ENCODE measurements at regions not wholly inside any gene's neighbourhood (a gene's known extent, or its start where the extent isn't known, plus 50 kb on each side); places are given as distances from the start of the nearest gene placed in this dataset.
"Not testable (repeated sequence)": the region's sequence is repeated elsewhere in the genome, so short reads cannot be mapped to it uniquely, and the experiment has no call there.

DNA sequence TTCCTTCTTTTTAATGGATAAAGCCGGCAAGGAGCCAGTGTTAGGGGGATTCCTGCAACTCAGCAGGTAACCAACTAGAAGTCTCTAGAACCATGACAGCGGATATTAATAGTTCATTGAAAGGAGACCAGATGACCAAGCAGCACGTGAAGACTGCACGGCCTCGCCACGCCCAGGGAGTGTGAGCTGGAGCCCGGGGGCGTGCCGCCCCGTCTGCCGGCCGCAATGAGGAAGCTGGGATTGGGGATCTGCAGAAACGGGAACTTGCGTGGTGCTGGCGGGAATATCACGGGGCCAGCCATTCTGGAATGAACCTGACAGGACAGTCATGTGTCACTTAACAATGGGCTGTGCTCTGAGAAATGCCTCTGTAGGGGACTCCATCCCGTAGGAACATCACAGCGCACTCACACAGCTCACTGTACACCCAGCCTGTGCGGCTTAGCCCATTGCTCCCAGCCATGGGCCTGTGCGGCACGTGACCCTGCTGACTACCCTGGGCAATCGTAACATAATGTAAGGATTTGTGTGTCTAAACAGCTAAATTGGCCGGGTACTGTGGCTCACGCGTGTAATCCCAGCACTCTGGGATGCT, 4092.8 kb upstream of the TPTE start:
- DNase-seq: peak; percentile 29

DNA sequence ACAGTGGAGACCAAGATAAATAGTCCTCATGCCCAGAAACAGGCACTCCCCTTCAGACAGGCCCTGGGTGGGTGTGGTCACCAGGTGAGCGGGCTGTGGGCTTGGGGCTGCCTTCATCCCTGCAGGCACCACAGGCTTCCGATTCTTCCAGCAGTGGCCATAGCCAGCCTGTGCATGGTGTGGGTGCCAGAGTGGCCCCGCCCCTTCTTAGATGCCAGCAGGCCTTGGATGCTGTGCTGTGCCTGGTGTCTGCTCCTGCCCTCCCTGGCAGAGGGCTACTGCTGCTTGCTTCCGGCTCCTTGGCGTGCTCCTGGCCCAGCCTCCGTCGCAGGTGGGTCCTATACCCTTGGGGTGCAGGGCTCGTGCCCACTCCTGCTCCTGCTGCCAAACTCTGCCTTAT, 4091.5 kb upstream of the TPTE start:
- not testable (repeated sequence) for DNase-seq

DNA sequence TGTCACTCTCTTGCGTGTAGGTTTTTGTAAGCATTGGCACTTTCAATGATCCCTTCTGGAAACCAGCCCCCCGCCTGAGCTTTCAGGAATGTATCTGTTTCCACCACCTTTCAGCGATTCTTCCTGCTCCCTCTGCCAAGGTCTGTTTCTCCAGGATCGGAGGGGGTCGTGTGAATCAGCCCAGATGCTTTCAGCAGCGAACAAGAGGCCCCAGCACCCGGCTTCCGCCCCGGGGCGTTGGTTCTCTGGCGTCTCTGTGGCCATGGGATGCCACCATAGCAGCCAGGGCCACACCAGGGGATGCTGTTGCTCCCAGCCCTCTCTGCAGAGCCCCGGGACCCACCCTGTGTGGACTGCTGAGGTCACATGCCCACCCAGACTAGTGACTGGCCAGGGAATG, 4088.2 kb upstream of the TPTE start:
- not testable (repeated sequence) for DNase-seq

DNA sequence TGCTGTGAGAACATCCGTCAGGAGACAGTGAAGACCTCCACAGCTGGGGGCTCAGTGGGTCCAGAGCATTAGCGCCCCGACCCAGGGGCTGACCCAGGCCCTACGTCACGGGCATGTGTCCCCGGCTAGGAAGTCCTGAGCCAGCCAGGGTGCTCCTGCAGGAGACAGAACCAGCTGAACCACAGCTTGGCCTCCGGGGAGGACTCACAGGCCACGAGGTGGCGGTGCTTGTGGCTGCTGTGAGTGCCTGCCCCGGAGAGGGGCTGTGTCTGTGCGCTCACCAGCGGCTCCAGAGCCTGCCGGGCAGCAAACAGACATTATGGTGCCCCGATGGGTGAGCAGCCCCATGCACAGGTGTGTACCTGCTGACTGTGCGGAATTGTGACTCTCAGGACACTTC, 4085.2 kb upstream of the TPTE start:
- DNase-seq: not testable (repeated sequence)

DNA sequence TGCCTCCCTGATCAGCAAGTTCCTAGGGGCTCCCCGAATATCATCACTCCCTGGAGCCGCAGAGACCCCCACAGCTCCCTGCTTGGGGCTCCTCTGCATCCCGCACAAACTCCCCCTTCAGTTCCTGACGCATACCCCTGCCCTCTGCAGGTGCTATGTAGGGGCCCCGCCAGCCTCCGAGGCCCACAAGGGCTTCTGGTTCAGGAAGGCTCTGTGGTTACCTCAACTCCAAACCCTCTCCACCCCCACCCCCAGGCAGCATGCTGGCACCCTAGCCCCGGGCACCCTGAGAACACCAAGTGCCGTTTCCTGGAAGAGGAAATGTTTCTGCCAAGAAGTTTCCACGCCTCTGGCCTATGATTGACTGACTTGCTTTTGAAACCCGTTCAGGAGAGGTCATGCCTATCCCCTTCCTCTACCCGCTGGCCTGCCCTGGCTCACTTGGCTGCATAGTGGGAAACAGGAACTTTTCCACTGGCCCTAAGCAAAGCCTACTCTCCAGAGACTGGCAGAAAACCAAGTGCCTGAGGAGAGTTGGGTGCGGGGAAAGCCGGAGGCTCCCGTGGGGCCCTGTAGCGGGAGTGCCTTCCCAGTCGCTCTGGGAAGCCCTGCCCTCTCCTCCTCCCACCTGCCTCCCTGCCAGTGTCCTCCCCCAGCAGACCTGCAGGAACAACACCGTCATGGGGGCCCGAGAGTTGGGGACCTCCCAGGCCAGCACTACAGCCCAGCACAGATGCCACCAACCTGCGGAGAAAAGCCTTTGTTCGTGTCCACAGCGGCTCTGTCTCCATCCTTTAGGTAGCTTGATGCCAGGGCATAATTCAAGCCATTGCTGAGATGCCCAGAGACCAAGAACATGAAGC, 4084.2 kb upstream of the TPTE start:
- DNase-seq: not testable (repeated sequence)

DNA sequence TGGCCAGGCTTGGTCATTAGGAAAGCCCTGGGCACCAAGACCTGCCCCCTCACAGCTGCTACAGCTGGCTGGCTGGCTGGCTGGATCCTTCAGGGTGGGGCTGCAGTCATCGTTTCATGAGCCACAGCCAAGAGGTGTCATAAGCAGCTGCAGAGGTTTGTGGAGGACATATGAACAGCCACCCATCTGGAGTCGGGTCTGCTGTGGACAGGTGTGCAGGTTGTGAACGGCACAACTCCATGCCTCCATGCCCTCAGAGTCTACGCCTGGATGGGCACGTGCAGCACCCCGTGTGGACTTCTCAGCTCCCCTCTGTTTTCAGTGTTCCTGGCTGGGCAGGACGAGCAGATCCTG, 4083.6 kb upstream of the TPTE start:
- not testable (repeated sequence) for DNase-seq

DNA sequence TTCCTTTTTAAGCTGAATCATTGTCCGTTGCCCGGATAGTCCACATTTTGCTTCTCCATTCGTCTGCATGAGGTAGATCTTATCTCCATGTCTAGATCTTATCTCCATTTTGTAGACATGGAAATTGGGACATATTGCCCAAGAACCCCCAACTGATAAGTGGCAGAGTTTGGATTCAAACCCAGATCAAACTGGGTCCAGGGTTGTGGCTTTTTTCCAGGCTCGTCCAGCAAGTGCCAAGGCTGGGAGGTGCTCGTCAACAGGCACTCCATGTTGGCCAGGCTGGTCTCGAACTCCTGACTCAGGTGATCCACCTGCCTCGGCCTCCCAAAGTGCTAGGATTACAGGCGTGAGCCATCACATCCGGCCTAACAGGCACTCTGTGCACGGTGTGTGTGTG, 4082.3 kb upstream of the TPTE start:
- not testable (repeated sequence) for DNase-seq

DNA sequence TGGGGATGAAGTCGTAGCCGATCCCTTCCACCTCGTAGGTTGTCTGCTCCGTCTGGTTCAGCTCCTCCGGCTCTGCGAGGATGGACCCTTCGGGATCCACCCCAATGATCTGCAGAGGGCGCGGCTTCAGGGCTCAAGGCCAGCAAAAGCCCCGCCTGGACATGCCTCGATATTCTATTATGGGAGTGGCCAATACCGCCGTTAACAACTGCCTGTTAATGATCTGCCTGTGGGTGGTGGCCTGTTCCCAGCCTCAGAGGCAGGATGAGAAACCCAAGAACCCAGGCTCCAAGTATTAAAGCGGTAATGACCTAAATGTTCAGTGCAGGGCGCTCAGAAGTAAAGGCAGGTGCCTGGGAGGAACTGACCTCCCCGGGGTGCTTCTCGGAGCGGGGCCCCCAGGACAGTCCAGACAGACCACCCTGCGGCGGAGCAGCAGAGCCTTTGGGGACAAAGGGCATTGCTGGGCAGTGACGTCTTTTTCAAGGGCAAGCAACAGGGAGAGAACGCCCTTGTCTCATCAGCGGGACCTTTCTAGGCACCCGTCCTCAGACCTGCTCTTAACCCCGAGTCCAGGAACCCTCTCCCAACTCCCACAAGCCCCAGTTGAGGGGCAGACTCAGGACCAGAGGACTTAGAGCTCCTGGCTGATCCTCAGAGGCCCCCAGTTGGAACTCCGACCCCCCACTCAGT, 4066.6 kb upstream of the TPTE start:
- not testable (repeated sequence) for DNase-seq

DNA sequence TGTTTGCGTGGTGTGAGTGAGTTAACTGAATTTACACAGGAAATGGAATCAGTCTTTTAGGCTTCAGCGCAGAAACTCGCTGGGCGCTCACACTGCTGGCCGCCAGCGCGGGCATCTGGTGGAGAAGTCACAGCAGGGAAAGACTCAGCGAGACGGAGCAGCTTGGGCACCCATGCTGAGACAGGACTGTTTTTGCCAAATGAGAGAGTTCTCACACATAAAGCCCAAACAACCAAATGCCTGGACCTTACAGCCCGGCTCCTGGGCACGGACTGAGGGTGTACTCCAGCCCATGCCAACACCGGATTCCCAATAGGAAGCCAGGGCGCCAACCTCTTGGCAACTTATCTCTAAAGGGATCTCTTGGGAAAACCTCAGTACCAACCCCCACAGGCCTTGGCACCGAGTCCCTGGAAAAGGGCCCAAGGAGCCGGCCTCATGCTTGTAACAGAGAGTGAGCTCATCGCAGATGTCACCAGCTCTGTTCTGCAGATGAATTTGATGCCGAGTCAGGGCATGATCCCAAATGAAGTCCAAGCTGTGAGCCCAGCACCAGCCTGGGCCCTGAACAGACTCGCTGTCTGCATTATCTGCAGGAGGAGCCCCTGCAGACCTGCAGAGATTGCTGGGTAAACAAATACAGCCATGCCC, 4065.2 kb upstream of the TPTE start:
- DNase-seq: not testable (repeated sequence)

DNA sequence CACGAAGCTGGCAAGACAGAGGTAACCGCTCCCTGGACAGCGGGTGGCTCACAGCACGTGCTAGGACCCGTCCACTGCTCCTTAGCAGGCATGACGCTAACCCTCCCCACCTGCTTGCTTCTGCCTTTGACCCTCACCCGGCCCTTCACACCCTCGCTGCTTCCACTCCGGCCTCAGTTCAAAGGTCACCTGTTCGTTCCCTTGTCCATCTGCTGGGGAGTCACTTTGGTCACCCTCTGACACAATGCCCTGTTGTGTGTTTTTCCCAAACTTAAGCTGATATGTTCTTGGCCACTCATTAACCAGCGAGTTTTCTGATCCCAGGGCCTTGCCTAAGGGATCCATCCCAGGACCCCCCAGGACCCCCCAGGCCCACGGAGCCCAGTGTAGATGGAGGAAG, 4061.6 kb upstream of the TPTE start:
- not testable (repeated sequence) for DNase-seq

DNA sequence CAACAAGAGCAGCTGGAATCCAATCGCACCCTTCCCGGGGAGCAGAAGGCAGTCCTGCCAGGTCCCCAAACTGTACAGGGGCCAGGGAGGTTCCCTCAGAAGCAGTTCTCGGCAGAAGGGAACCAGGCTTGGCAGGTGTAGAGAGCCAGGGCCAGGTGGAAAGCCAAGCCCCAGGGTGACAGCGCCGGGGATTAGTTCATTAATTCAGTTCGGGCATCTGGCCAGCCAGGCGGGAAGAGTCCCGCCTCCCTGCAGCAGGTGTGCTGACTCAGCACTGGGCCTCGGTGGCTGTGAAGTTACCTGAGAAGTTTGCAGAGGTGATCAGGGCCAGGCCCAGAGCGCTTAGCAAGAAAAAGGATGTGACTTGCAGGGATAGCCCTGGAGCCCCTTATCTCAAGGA, 4060.0 kb upstream of the TPTE start:
- DNase-seq: not testable (repeated sequence)

DNA sequence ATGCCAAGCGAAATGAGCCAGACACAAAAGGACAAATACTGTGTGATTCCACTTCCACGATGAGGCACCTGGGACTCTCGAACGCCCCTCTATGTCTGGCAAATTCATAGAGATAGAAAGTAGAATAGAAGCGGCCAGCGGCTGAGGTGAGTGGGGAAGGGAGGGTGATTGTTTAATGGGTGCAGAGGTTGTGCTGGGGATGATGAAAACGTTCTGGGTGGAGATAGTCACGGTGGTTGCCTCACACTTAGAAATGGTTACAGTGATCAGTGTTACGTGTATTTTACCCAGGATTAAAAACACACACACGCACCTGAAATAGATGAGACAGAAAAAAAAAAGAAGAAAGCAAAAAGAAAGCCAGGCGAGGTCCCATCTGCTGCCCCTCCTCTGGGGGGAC, 4057.0 kb upstream of the TPTE start:
- not testable (repeated sequence) for DNase-seq

DNA sequence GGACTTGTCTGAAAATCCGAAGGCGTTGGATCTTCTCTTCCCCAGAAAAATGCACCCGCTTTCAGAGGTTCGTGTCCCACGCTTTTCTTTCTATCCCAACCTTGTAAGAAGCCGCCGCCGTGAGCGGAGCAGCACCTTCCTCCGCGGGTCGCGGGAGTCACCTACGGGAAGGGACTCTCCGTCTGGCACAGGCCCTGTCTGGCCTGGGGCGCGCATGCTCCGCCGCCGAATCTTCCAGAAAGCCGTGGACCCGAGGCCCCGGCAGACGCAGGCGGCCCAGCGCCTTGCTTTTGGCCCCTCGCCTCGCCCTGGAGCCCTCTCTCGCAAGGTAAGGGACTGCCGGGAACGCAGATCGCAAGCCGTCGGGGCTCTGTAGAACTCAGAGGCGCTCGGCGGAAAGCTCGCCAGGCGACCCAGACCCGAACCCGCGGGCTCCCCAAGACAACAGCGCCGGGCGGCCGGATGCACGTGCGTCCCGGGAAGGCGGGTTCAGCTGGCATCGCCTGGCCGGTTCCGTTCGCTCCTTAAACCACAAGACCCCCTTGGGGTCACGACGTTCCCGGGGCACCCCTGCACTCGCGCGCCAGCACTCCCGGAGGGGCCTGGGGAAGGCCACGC, 4055.2 kb upstream of the TPTE start:
- DNase-seq: not testable (repeated sequence)

DNA sequence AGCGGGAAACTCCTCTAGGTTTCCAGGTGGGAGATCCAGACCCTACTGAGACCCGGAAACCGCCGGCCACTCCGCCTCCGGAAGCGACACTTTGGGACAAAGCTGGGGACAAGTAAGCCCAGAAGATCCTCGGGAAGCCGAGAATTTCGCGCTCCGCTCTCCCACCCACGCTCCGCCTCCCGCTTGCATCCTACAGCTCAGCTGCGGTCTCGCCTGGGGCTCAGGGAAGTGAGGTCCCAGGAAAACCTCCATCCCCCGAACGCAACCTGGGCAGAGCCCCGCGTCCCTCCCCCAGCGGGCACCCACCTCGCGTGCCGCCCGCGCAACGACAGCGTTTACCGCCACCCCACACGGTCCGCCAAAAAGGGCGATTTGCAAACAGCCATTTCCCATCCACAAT, 4054.7 kb upstream of the TPTE start:
- not testable (repeated sequence) for DNase-seq

DNA sequence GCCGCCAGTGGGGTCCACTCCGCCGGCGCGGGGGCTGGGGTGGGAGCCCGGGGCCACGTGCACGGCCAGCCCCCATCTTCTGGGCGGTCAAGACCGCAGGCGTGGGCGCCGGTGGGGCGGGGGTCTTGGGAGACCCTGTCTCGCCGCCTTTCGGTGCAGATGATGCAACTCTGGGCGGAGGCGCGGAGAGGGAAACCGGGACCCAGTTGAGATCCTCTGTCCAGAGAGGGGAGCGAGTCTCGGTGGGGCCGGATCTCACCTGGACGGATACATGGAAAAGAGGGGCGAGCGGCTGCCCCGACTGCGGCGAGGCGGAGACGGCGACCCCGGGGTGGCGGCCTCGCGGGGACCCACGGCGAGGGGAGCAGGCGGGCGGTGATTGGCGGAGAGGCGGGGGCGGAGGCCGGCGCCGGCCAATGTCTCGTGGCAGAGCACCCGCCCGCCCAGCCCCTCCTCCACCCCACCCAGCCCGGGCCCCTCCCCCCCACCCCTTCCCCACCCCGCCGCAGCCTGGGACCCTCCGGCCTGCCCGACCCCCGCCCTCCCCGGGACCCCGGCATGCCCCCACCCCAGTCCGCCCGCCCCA, 4054.1 kb upstream of the TPTE start:
- not testable (repeated sequence) for DNase-seq

DNA sequence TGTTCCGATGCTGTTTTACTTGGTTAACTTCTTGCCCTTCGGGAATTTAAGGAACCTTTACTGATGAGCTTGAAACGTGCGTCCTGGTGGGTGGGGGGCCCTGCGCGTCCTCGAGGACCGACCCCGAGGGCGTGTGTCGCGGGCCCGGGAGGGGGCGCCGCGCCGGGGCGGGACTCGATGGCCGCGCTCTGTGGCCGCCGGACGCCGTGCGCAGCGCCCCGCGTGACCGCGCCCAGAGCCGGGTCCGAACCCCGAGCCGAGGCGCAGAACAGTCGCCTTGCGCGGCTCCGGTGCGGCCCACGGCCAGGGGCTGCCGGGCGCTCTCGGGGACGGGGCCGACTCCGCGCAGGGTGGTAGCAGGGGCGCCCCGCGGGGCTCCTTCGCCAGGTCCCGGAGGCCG, 4053.5 kb upstream of the TPTE start:
- DNase-seq: not testable (repeated sequence)

DNA sequence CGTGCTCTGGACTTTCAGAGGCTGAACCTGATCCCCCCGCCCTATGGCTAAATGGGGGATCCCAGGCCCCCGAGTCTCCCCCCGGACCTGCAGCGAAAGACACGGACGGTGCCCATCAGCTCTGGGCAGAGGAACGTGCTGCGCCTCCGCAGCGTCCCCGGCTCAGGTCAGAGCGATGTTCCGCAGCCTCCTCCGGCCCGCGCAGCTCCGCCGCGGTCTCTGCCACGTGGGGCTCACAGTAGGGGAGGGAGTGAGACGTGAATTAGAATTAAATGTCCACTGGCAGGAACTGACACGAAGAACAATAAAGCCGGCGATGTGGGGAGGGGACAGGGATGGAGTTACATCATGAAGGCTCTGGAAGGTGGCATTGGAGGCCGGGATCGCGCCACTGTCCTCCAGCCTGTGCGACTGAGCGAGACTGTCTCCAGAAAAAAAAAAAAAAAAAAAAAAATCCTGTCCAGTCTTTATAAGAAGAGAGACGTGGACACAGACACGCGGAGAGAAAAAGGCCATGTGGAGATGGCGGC, 4053.0 kb upstream of the TPTE start:
- DNase-seq: not testable (repeated sequence)

DNA sequence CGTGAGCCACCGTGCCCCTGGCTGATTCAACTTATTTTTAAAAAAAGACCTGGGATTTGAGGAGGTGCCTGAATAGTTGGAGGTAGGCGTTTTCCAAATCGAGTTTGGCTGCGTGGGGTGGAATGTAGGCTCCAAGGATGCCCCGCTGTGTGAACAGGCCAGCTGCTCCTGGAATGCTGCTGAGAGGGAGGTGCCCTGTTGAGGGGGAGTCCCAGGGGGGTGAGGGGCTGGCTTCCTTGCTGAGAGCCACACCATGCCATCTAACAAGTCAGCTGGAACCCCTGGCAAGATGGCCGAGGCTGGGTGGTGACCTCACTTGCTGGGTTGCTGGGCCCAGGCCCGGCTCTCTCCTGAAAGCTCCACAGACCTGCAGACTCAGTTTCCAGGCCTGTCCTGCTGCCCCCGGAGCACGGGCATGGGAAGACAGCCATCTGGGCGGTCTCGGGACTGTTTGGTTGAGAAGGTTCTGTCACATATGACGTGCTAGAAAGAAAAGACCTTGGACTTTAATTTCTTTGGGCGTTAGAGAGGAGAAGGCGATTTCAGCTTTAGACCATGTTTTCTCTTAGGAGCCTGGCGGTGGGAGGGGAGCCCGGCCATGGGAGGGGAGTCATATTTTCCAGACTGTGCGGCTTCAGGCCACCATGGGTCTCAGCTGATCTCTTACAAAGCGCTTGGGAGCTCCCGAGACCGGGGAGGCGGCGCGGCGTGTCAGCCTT, 4047.0 kb upstream of the TPTE start:
- DNase-seq: not testable (repeated sequence)

DNA sequence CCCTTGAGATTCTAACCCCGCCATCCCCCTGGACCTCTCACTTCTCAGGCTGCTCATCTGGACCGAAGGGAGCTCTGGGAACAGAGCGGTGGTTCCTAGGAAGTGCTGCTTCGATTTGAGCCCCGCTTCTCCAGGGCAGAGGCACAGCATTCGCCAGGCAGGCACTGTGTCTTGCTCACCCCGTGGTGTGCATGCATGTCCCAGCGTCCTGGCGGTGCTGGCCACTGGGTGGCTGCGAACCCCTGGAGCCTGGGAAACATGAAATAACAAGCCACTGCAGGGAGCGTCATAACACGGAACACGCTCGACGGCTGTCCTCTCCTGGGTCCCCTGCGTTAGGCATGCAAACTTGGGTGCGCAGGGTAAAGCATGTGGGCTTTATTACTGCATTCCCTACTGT, 4040.3 kb upstream of the TPTE start:
- DNase-seq: not testable (repeated sequence)

DNA sequence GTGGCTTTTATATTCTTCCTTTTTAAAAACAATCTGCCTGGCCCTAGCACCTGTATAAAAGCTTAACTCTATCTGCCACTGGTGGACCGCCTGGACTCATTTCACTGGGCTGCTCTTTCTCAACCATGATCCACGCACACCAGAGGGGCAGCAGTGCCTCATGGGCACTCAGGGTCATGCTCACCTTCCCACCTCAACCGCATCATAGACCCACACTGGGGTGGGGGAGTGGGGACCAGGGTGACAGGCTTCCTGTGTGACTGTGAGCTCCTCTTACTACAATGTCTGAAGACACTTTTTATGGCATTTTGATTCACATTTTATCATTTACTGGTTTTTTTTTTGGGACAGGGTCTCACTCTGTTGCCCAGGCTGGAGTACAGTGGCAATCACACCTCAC, 4038.8 kb upstream of the TPTE start:
- not testable (repeated sequence) for DNase-seq

DNA sequence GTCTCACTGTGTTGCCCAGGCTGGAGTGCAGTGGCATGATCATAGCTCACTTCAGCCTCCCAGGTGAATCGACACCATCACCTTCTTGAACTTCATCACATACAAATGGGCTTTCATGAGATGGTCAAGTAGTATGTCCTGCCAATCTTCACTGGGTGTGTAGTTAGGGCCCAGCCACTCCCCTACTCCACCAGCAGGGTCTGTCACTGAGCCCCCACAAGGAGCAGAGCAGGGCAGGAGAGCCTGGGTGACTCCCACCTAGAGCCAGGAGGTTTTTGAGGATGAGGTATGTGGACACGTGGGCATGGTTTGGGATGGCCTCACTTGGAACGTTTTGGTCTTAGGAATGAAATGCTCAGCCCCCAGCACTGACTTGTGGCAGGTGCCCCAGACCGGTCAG, 4037.7 kb upstream of the TPTE start:
- DNase-seq: not testable (repeated sequence)
